B cell (primary cell): ENCODE measurements at regions not wholly inside any gene's neighbourhood (a gene's known extent, or its start where the extent isn't known, plus 50 kb on each side); places are given as distances from the start of the nearest gene placed in this dataset.

Experiments
- ATAC-seq: fragments of 200-7000 bp; cut with Tn5 transposase; one replicate; pipeline ENCODE4 v1.10.0; 2021; ENCODE audit warnings: low read depth, mild to moderate bottlenecking, moderate number of reproducible peaks, moderate library complexity
- CTCF ChIA-PET: fragments of 350-600 bp; sonication (Branson Sonifier 250); formaldehyde crosslinking; loops from one replicate; lab custom pipeline; 2021; ENCODE audit warnings: antibody characterized with exemption, inconsistent platforms; lab: Charles Lee
- POLR2A ChIA-PET: fragments of 350-600 bp; sonication (Branson Sonifier 250); formaldehyde crosslinking; loops from one replicate; lab custom pipeline; 2021; ENCODE audit warnings: antibody characterized with exemption; lab: Charles Lee
- DNase-seq: peaks from one replicate; pipeline ENCODE4 v3.0.0; 2013
- H2AFZ ChIP-seq: 2 replicates; pipeline ENCODE4 v1.6.1; 2012; ENCODE audit warnings: mild to moderate bottlenecking, low read depth, low read length; ENCODE audit not compliant: insufficient read depth, poor library complexity, severe bottlenecking
- H3K27ac ChIP-seq, 2 donors: 1 replicate in 1 of 2; 2 replicates in 1 of 2; pipeline ENCODE4 v1.5.1; 2012 to 2013; ENCODE audit warnings: low read length in 2 of 2, mild to moderate bottlenecking in 2 of 2, moderate library complexity in 1 of 2
- H3K27me3 ChIP-seq, 4 experiments: fragments of 200-600 bp in 1 of 4; sonication (generic) in 1 of 4; replicated peaks in 1 of 4; 1 replicate in 2 of 4; 2 replicates in 2 of 4; pipeline versions ENCODE4 v1.6.1 to v1.7.0; 2013 to 2016; ENCODE audit warnings: low read length in 3 of 4, mild to moderate bottlenecking in 2 of 4, mixed read lengths in 1 of 4, moderate library complexity in 1 of 4; ENCODE audit not compliant: insufficient read depth in 4 of 4, control insufficient read depth in 3 of 4; ENCODE audit errors: control extremely low read depth in 1 of 4
- H3K36me3 ChIP-seq, 2 experiments: replicated peaks in 1 of 2; 1 replicate in 1 of 2; 2 replicates in 1 of 2; pipeline versions ENCODE4 v1.6.1 to v1.7.1; 2013; ENCODE audit warnings: low read length in 1 of 2; ENCODE audit not compliant: insufficient read depth in 2 of 2, control insufficient read depth in 1 of 2; ENCODE audit errors: control extremely low read depth in 1 of 2, extremely low read depth in 1 of 2
- H3K4me1 ChIP-seq, 2 donors: fragments of 200-600 bp in 1 of 2; sonication (generic) in 1 of 2; 1 replicate in 1 of 2; 2 replicates in 1 of 2; pipeline versions ENCODE4 v1.5.1 to v1.6.1; 2013 to 2017; ENCODE audit warnings: low read length in 2 of 2; ENCODE audit not compliant: control insufficient read depth in 2 of 2, insufficient read depth in 2 of 2
- H3K4me2 ChIP-seq: replicated peaks from 2 replicates; pipeline ENCODE3; 2012; ENCODE audit warnings: mild to moderate bottlenecking, low read depth, low read length; ENCODE audit not compliant: poor library complexity, severe bottlenecking
- H3K4me3 ChIP-seq, 5 experiments: fragments of 200-600 bp in 1 of 5; sonication (generic) in 1 of 5; 1 replicate in 3 of 5; 2 replicates in 2 of 5; pipeline versions ENCODE4 v1.5.1 to v1.7.0; 2011 to 2016; ENCODE audit warnings: low read length in 4 of 5, mild to moderate bottlenecking in 4 of 5, low read depth in 2 of 5, control low read depth in 1 of 5, moderate library complexity in 1 of 5; ENCODE audit not compliant: insufficient read depth in 1 of 5; ENCODE audit errors: control extremely low read depth in 1 of 5, extremely low read depth in 1 of 5
- H3K79me2 ChIP-seq: fragments of 200-600 bp; sonication (generic); one replicate; pipeline ENCODE4 v1.6.0; 2016; ENCODE audit warnings: low read length; ENCODE audit not compliant: control insufficient read depth, insufficient read depth
- H3K9ac ChIP-seq: fragments of 200-600 bp; sonication (generic); 2 replicates; pipeline ENCODE4 v1.6.1; 2017; ENCODE audit warnings: mild to moderate bottlenecking, low read length, moderate library complexity
- H3K9me3 ChIP-seq, 3 donors: one replicate each; pipeline versions ENCODE4 v1.6.1 to v1.7.1; 2013; ENCODE audit warnings: low read length in 2 of 3; ENCODE audit not compliant: control insufficient read depth in 2 of 3, insufficient read depth in 1 of 3; ENCODE audit errors: control extremely low read depth in 1 of 3
- H4K20me1 ChIP-seq: 2 replicates; pipeline ENCODE4 v1.6.0; 2012; ENCODE audit warnings: mild to moderate bottlenecking, low read length; ENCODE audit not compliant: insufficient read depth, control insufficient read depth, poor library complexity, severe bottlenecking
- H3K27ac Mint-ChIP-seq: one replicate; pipeline ENCODE4 v1.8.0; 2021; ENCODE audit warnings: mixed read lengths
- H3K27me3 Mint-ChIP-seq: one replicate; pipeline ENCODE4 v1.8.0; 2021; ENCODE audit warnings: mixed read lengths
- H3K4me1 Mint-ChIP-seq: one replicate; pipeline ENCODE4 v1.8.0; 2021; ENCODE audit warnings: mixed read lengths
- H3K4me3 Mint-ChIP-seq: one replicate; pipeline ENCODE4 v1.8.0; 2021; ENCODE audit warnings: mixed read lengths
- H3K9me3 Mint-ChIP-seq: one replicate; pipeline ENCODE4 v1.8.0; 2022; ENCODE audit warnings: mixed read lengths; ENCODE audit not compliant: insufficient read depth
- EZH2 ChIP-seq: IDR thresholded peaks from 2 replicates; pipeline ENCODE4 v1.6.1; 2012; ENCODE audit warnings: borderline replicate concordance, low read depth, mild to moderate bottlenecking, moderate library complexity, low read length; ENCODE audit not compliant: insufficient read depth, poor library complexity, severe bottlenecking
- WGBS: methylation state at CpG from one replicate; pipeline ENCODE4 v1.1.5; 2013; ENCODE audit warnings: missing lambda C conversion rate; ENCODE audit not compliant: insufficient coverage; 5-methylcytosine and 5-hydroxymethylcytosine counted together
- intact Hi-C: fragments of 100-400 bp; cut with micrococcal nuclease; formaldehyde crosslinking; loops from one replicate; pipeline ENCODE4 v1.10.0; 2022
- TF ChIP-seq, protein P1 (sequence below): fragments of 200-600 bp; IDR thresholded peaks from one replicate; pipeline ENCODE4 v1.8.0; 2022; ENCODE audit warnings: antibody characterized with exemption, mild to moderate bottlenecking

DNA sequence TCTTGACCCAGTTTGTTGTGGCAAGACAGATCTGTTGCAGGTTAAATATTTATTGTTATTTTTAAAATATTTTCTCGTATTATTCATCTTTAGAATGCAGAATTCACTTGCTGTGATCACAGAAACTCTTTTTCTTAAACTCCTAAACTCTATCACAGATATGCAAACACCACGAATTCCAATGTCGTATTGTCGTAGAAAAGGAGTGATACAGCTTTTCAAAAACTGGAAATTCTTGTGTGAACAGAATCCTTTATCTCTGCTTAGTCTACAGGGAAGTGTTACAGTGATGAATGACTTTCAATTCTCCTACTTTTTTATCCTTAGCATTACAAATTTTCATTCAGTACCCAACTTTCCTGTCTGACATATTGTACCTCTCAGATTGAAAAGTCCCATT lies 1329.5 kb upstream of the B3GALT2 start:
- no peak for TF ChIP-seq EZH2
- TF ChIP-seq, protein P1, sequence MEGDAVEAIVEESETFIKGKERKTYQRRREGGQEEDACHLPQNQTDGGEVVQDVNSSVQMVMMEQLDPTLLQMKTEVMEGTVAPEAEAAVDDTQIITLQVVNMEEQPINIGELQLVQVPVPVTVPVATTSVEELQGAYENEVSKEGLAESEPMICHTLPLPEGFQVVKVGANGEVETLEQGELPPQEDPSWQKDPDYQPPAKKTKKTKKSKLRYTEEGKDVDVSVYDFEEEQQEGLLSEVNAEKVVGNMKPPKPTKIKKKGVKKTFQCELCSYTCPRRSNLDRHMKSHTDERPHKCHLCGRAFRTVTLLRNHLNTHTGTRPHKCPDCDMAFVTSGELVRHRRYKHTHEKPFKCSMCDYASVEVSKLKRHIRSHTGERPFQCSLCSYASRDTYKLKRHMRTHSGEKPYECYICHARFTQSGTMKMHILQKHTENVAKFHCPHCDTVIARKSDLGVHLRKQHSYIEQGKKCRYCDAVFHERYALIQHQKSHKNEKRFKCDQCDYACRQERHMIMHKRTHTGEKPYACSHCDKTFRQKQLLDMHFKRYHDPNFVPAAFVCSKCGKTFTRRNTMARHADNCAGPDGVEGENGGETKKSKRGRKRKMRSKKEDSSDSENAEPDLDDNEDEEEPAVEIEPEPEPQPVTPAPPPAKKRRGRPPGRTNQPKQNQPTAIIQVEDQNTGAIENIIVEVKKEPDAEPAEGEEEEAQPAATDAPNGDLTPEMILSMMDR: no peak
- no CpG with 5 or more reads among the region's 4 CpGs for WGBS
- H3K9me3 Mint-ChIP-seq: peaks cover 6% of the 10 kb centered on the region
- H3K4me1 Mint-ChIP-seq: peaks cover 5% of the 10 kb centered on the region
- Histone ChIP-seq H3K4me1 (peaks cover 7 to 9% of the 10 kb centered on the region in 2 donors), H3K4me3 (no peak overlapping the region), H3K9me3 (peaks cover 0 to 1% (median under 1%) of the 10 kb centered on the region in 3 donors), H3K4me2 (no peak overlapping the region), H3K27ac (no peak overlapping the region), H3K36me3 (no peaks in the 10 kb centered on the region), H4K20me1 (no peaks in the 10 kb centered on the region), H3K9ac (no peak overlapping the region), H3K79me2 (no peaks in the 10 kb centered on the region), H2AFZ (no peak overlapping the region), H3K27me3 (no peaks in the 10 kb centered on the region)
- DNase-seq: no peak
- intact Hi-C loops: no loop called here
- H3K4me3 Mint-ChIP-seq: no peak overlapping the region
- ATAC-seq: no peak
- no peaks in the 10 kb centered on the region for H3K27me3 Mint-ChIP-seq
- H3K27ac Mint-ChIP-seq: no peak overlapping the region
- ChIA-PET POLR2A (no interaction called here), CTCF (no interaction called here)

GRCh38 chr1:194512957-194513356 lies 1326.5 kb upstream of the B3GALT2 start:
- ChIA-PET CTCF (no interaction called here), POLR2A (no interaction called here)
- WGBS: 80% methylated on average over 1 of the region's 3 CpGs
- no peaks in the 10 kb centered on the region for H3K27me3 ChIP-seq
- no peak overlapping the region for H3K9ac ChIP-seq
- Mint-ChIP-seq H3K4me1 (peaks cover 5% of the 10 kb centered on the region), H3K9me3 (peaks cover 17% of the 10 kb centered on the region), H3K27me3 (no peaks in the 10 kb centered on the region), H3K4me3 (no peak overlapping the region), H3K27ac (no peak overlapping the region)
- no peak overlapping the region for H3K4me3 ChIP-seq
- DNase-seq (no peak), ATAC-seq (no peak)
- peaks cover 1 to 11% (median 9%) of the 10 kb centered on the region in 3 donors for H3K9me3 ChIP-seq
- peaks cover 6 to 8% of the 10 kb centered on the region in 2 donors for H3K4me1 ChIP-seq
- H3K79me2 ChIP-seq: no peaks in the 10 kb centered on the region
- intact Hi-C loops: no loop called here
- no peak overlapping the region for H3K27ac ChIP-seq
- H2AFZ ChIP-seq: no peak overlapping the region
- no peak for TF ChIP-seq EZH2
- TF ChIP-seq, protein P1: no peak
- no peaks in the 10 kb centered on the region for H3K36me3 ChIP-seq
- H4K20me1 ChIP-seq: no peaks in the 10 kb centered on the region
- no peak overlapping the region for H3K4me2 ChIP-seq
